Thoracic aorta (tissue), 2 donors: ENCODE measurements at regions not wholly inside any gene's neighbourhood (a gene's known extent, or its start where the extent isn't known, plus 50 kb on each side); places are given as distances from the start of the nearest gene placed in this dataset.

Source experiments
- ATAC-seq: fragments of 150-250 bp; one replicate; pipeline ENCODE4 v1.8.0; 2017; ENCODE audit warnings: low read depth; ENCODE audit not compliant: insufficient number of reproducible peaks, low FRiP score
- DNase-seq: peaks from one replicate; pipeline ENCODE4 v3.0.0-alpha.2; 2020; ENCODE audit warnings: low spot score
- H3K27ac ChIP-seq, 2 donors: fragments of 200-600 bp; sonication (generic); 1 replicate in 1 of 2; 2 replicates in 1 of 2; pipeline ENCODE4 v1.5.1; 2016; ENCODE audit warnings: mild to moderate bottlenecking in 2 of 2, moderate library complexity in 2 of 2
- H3K27me3 ChIP-seq: fragments of 200-600 bp; sonication (generic); replicated peaks from 2 replicates; pipeline ENCODE4 v1.6.0; 2016; ENCODE audit warnings: mild to moderate bottlenecking; ENCODE audit not compliant: insufficient read depth
- H3K36me3 ChIP-seq: fragments of 200-600 bp; sonication (generic); one replicate; pipeline ENCODE4 v1.5.1; 2016
- H3K4me1 ChIP-seq, 2 donors: fragments of 200-600 bp; sonication (generic); 1 replicate in 1 of 2; 2 replicates in 1 of 2; pipeline versions ENCODE4 v1.5.1 to v1.6.0; 2016; ENCODE audit warnings: low read depth in 2 of 2, mild to moderate bottlenecking in 1 of 2; ENCODE audit not compliant: control insufficient read depth in 1 of 2
- H3K4me3 ChIP-seq: fragments of 200-600 bp; sonication (generic); 2 replicates; pipeline ENCODE4 v1.5.1; 2016; ENCODE audit warnings: mild to moderate bottlenecking
- H3K9me3 ChIP-seq: fragments of 200-600 bp; sonication (generic); 2 replicates; pipeline ENCODE4 v1.5.1; 2016
- TF ChIP-seq, protein P1 (sequence below): fragments of 200-600 bp; sonication (generic); IDR thresholded peaks from one replicate; pipeline ENCODE4 v1.5.1; 2019; ENCODE audit warnings: antibody characterized with exemption

DNA sequence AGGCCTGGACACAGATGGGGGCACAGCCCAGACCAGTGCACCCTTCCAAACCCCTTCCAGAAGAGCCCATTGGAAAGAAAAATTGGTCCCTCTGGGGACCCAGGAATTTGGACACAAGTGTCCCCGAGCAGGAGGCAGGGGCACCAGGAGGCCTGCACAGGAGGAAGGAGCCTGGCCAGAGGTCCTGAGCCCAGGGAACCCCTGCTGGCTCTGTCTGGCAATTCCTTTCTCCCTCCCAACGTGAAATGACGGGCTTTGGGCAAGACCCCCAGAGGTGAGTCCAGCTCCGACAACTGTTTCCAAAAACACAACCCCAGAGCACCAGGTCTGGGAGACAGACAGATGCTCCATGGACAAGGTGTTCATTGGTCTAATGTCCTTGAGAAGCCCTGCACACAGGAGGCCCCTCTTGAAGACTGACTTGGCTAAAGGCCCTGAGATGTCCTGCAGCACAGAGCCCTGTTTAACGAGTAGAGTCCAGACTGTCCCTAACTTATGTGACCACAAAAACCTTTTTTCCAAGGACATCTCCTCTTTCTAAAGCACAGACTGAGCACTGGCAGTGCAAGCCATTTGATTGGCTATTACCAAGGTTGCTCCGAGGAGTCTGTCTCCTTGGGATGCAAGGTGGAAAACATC, 150.7 kb downstream of the OAT start:
- DNase-seq (no peak), ATAC-seq (no peak)
- Histone ChIP-seq H3K4me3 (no peak overlapping the region), H3K9me3 (peaks cover 8% of the 10 kb centered on the region), H3K4me1 (peaks cover 6 to 11% of the 10 kb centered on the region in 2 donors), H3K36me3 (no peaks in the 10 kb centered on the region), H3K27ac (no peak overlapping the region), H3K27me3 (no peaks in the 10 kb centered on the region)
- TF ChIP-seq, protein P1, sequence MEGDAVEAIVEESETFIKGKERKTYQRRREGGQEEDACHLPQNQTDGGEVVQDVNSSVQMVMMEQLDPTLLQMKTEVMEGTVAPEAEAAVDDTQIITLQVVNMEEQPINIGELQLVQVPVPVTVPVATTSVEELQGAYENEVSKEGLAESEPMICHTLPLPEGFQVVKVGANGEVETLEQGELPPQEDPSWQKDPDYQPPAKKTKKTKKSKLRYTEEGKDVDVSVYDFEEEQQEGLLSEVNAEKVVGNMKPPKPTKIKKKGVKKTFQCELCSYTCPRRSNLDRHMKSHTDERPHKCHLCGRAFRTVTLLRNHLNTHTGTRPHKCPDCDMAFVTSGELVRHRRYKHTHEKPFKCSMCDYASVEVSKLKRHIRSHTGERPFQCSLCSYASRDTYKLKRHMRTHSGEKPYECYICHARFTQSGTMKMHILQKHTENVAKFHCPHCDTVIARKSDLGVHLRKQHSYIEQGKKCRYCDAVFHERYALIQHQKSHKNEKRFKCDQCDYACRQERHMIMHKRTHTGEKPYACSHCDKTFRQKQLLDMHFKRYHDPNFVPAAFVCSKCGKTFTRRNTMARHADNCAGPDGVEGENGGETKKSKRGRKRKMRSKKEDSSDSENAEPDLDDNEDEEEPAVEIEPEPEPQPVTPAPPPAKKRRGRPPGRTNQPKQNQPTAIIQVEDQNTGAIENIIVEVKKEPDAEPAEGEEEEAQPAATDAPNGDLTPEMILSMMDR, result no peak

DNA sequence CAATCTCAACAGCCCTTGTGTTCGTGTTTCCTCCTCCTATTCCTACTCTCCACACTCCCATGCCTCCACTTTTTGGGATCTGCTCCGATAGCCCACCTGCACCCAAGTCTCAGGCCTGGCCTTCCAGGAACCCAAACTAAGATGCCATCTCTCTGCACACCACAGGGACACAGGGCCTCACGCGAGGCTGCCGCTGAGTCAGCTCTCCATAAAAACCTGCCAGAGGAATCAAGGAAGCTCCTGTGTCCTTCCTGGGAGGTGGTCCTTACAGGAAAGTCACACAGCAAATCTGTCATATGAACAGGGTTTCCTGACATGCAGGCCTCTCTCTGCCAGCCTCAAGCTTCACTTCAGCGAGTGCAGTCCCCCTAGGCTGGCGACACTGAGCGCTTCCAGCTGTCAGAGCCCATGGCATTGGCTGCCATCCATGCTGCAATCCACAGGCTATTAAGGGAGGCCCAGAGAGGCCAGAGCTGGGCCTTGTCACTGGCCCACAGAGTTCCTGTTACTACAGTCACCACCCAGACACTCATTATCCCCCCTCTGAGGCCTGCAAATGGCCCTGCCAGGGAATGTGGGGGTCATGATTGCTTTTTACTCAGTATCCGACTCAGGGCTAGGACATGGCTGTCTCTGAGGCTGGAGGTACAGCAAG, 151.4 kb downstream of the OAT start:
- H3K4me3 ChIP-seq, result no peak overlapping the region
- H3K27ac ChIP-seq, result no peak overlapping the region
- DNase-seq (no peak), ATAC-seq (peak; percentile 39)
- H3K27me3 ChIP-seq, result no peaks in the 10 kb centered on the region
- TF ChIP-seq, protein P1, result no peak
- H3K36me3 ChIP-seq, result no peaks in the 10 kb centered on the region
- peaks cover 2% of the 10 kb centered on the region for H3K9me3 ChIP-seq
- peaks cover 6 to 11% of the 10 kb centered on the region in 2 donors for H3K4me1 ChIP-seq

DNA sequence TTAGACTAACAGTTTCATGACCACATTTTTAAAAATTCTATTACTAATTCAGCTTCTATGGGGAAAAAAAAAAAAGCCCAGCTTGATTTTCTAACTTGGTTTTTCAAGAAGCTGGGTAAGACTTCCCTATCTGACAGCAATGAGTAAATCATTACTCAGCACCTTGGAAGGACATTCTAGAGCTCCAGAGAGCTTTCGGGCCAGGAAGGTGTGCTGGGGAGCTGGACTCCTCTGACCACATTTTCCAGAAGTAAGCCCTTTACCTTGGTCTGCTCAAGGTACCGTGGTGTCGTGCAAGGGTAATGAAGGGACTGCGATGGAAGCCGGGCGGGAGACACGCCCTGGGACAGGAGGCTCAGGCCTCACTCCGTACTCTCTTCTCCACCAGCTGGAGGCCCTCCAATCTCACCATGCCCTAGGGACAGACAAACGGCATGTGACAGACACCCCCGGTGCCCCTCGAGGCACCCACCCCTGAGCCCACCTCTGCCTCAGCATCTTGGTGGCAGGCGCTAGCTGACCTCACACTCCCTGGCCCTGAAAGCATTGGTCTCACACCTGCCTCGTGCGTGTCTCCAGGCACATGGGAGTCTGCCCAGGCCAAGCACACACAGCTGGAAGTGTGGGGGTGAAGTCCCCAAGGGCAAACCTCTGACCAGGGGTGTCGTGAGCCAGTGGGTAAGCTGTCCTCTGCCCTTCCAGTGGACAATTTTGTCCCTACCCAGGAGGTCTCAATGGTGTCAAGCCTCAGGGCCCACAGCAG, 152.1 kb downstream of the OAT start:
- no peak overlapping the region for H3K27ac ChIP-seq
- TF ChIP-seq, protein P1, result no peak

DNA sequence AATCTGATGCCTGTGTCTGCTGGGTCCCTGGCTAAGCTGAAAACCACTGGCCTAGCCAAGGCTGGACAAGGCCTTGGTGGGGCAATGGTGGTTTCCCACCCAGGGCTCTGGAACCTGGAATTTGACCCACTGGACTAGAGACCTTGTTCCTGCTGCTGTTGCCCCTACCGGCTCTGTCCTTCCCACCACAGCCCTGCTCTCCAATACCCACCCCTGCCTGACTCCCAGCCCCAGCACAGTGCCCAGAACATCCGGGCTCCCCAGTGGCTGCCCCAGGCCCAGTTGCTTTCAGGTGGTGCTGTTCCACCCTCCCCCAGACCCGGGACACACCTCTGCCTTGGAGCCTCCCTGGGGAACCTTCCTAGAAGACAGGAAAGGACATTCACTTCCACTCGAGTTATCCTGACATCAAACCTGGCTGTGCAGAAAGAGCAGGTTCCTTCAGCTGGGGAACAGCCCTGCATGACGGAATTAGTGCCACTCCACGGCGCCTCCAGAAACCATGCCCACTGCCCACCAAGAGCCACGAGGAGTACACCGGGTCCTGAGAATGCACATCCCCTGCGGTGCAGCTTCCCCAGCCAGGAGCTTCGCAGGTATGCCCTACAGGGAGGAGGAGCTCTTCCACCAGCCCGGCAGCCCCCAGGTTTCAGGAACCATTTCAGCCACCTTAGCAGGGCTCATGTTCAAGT, 152.8 kb downstream of the OAT start:
- ATAC-seq (no peak), DNase-seq (no peak)
- Histone ChIP-seq H3K27ac (no peak overlapping the region), H3K4me1 (peaks cover 6 to 11% of the 10 kb centered on the region in 2 donors), H3K36me3 (no peaks in the 10 kb centered on the region), H3K4me3 (no peak overlapping the region), H3K27me3 (no peaks in the 10 kb centered on the region), H3K9me3 (no peaks in the 10 kb centered on the region)
- TF ChIP-seq, protein P1, result no peak

More for the DNA sequence above, 152.1 kb downstream of the OAT start:
- ATAC-seq (no peak), DNase-seq (no peak)
- Histone ChIP-seq H3K4me1 (peaks cover 6 to 11% of the 10 kb centered on the region in 2 donors), H3K9me3 (no peaks in the 10 kb centered on the region), H3K36me3 (no peaks in the 10 kb centered on the region), H3K4me3 (no peak overlapping the region), H3K27me3 (no peaks in the 10 kb centered on the region)

DNA sequence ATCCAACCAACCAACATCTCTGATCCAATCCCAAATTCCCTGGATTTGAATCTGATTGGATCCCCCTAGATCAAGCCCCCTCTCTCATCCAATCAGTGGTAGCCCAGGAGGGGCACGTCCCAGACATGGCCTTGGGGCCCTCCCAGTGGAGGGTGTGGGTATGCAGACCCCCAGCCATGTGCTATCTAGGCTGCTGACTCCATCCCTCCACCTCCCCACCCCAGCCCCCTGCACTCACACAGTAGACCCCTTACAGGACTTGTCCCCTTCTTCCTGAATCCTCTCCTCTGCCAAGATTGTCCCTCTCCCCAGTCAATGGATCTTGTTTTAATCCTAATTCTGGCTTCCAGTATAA, 153.4 kb downstream of the OAT start:
- ATAC-seq (no peak), DNase-seq (no peak)
- TF ChIP-seq, protein P1, result no peak
- Histone ChIP-seq H3K9me3 (no peaks in the 10 kb centered on the region), H3K4me1 (peaks cover 6 to 11% of the 10 kb centered on the region in 2 donors), H3K27me3 (no peaks in the 10 kb centered on the region), H3K36me3 (no peaks in the 10 kb centered on the region), H3K27ac (no peak overlapping the region), H3K4me3 (no peak overlapping the region)
